Thyroid gland (tissue), 4 donors: ENCODE measurements at regions not wholly inside any gene's neighbourhood (a gene's known extent, or its start where the extent isn't known, plus 50 kb on each side); places are given as distances from the start of the nearest gene placed in this dataset.

ENCODE experiments used
- DNase-seq, 2 donors: peaks; one replicate each; pipeline ENCODE4 v3.0.0-alpha.2; 2019
- H3K27ac ChIP-seq, 3 donors: fragments of 200-600 bp; sonication (generic); 1 replicate in 2 of 3; 2 replicates in 1 of 3; pipeline ENCODE4 v1.5.1; 2016 to 2019; ENCODE audit warnings: mild to moderate bottlenecking in 1 of 3, moderate library complexity in 1 of 3
- H3K27me3 ChIP-seq: fragments of 200-600 bp; sonication (generic); one replicate; pipeline ENCODE4 v1.5.1; 2019
- H3K36me3 ChIP-seq, 2 donors: fragments of 200-600 bp; sonication (generic); one replicate each; pipeline ENCODE4 v1.5.1; 2016 to 2019
- H3K4me1 ChIP-seq, 2 donors: fragments of 200-600 bp; sonication (generic); one replicate each; pipeline ENCODE4 v1.5.1; 2017 to 2019
- H3K4me3 ChIP-seq, 3 donors: fragments of 200-600 bp; sonication (generic); replicated peaks in 1 of 3; 1 replicate in 2 of 3; 2 replicates in 1 of 3; pipeline ENCODE4 v1.5.1; 2016; ENCODE audit warnings: mild to moderate bottlenecking in 1 of 3
- H3K9me3 ChIP-seq: fragments of 200-600 bp; sonication (generic); one replicate; pipeline ENCODE4 v1.5.1; 2017
- POLR2A ChIP-seq, 2 donors: fragments of 450-650 bp; IDR thresholded peaks; one replicate each; pipeline ENCODE4 v1.6.1; 2017; ENCODE audit warnings: antibody characterized with exemption in 2 of 2, mild to moderate bottlenecking in 2 of 2, moderate library complexity in 1 of 2
- WGBS, 2 donors: methylation state at CpG; one replicate each; pipeline ENCODE4 v1.1.5; 2017; 5-methylcytosine and 5-hydroxymethylcytosine counted together
- intact Hi-C: fragments of 100-400 bp; cut with DNase I; formaldehyde crosslinking; loops from one replicate; pipeline ENCODE4 v1.15.1; 2023
- TF ChIP-seq, protein P1 (sequence below), 6 experiments: fragments of 200-600 bp in 3 of 6; fragments of 450-650 bp in 3 of 6; sonication (generic) in 3 of 6; IDR thresholded peaks; one replicate each; pipeline ENCODE4 v1.5.1; 2016 to 2019; ENCODE audit warnings: antibody characterized with exemption in 6 of 6, mild to moderate bottlenecking in 2 of 6, inconsistent platforms in 1 of 6, moderate library complexity in 1 of 6

DNA sequence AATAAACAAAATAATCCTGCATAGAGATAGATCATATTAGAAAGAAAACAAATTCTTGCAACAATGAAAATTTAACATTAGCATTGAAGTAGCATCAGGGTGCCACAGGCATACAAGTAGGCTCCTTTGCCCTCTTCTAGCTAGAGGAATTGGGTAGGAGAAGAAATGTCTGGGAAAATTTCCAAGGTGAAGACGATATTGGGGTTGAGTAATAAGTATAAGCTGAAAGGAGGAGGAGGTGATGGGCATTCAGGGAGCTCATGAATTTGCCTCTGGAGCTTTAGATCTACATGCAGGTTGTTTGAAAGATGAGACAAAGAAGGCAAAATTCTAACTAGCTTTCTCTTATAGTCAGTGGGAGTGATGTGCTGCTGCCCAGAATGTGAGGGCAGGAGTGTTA, 504.9 kb downstream of the CCDC85A start:
- no peaks in the 10 kb centered on the region for H3K4me1 ChIP-seq
- no peak overlapping the region for H3K4me3 ChIP-seq
- 38 to 41% methylated on average over 1 of the region's 1 CpG for WGBS, 2 donors
- TF ChIP-seq, protein P1, sequence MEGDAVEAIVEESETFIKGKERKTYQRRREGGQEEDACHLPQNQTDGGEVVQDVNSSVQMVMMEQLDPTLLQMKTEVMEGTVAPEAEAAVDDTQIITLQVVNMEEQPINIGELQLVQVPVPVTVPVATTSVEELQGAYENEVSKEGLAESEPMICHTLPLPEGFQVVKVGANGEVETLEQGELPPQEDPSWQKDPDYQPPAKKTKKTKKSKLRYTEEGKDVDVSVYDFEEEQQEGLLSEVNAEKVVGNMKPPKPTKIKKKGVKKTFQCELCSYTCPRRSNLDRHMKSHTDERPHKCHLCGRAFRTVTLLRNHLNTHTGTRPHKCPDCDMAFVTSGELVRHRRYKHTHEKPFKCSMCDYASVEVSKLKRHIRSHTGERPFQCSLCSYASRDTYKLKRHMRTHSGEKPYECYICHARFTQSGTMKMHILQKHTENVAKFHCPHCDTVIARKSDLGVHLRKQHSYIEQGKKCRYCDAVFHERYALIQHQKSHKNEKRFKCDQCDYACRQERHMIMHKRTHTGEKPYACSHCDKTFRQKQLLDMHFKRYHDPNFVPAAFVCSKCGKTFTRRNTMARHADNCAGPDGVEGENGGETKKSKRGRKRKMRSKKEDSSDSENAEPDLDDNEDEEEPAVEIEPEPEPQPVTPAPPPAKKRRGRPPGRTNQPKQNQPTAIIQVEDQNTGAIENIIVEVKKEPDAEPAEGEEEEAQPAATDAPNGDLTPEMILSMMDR (IDR thresholded peaks at IDR 0.05) = no peak
- no peak for TF ChIP-seq POLR2A (IDR thresholded peaks at IDR 0.05)
- H3K27me3 ChIP-seq = no peaks in the 10 kb centered on the region
- intact Hi-C loops = no loop called here
- H3K36me3 ChIP-seq = no peaks in the 10 kb centered on the region
- no peaks in the 10 kb centered on the region for H3K9me3 ChIP-seq
- no peak for DNase-seq
- H3K27ac ChIP-seq = no peak overlapping the region

GRCh38 chr2:56693501-56693900, 509.7 kb downstream of the CCDC85A start:
- H3K27me3 ChIP-seq = no peaks in the 10 kb centered on the region

DNA sequence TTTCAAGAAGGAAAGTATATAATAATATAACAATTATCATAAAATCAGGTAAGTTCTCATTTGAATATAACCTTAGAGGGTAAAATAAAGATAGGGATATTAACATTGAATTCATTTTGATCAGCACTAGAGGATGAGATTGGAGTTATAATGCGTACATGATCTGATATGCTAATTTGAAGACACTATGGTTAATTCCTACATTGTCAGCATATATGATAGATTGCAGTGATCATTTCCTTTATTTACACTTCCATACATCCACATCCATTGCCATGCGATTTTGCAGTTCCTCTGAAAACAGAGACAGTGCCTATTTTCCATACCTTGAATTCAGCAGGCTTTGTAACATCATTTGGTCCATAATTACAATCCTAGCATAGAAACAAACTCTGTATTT, 519.2 kb downstream of the CCDC85A start:
- no peaks in the 10 kb centered on the region for H3K27me3 ChIP-seq
- intact Hi-C loops = no loop called here
- WGBS, 2 donors = 86 to 93% methylated on average over 2 of the region's 2 CpGs

More at GRCh38 chr2:56693501-56693900, 509.7 kb downstream of the CCDC85A start:
- no peak for DNase-seq
- TF ChIP-seq POLR2A (IDR thresholded peaks at IDR 0.05) = no peak
- TF ChIP-seq, protein P1 (IDR thresholded peaks at IDR 0.05) = no peak
- no peaks in the 10 kb centered on the region for H3K9me3 ChIP-seq
- 81 to 83% methylated on average over 2 of the region's 2 CpGs for WGBS, 2 donors
- H3K4me3 ChIP-seq = no peak overlapping the region
- no peak overlapping the region for H3K27ac ChIP-seq
- no peaks in the 10 kb centered on the region for H3K36me3 ChIP-seq
- H3K4me1 ChIP-seq = peaks cover 0 to 4% of the 10 kb centered on the region in 2 donors
- intact Hi-C loops = no loop called here

DNA sequence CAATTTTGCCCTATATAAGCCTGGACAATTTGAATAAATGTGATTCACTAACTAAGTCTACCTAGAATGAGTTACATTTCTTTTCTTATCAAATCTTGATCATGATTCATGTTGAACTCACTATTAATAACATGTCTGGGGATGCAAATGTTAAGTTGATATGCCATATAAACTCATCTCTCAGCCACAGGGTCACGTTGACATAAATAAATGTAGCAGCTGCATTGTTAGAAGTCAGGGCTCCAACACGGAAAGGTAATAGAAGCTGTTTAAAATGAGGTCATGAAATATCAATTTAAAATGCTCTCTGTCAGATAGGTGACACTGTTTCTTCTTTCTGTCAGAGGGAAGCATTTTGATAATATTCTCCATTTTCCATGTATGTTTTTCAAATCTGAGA, 521.9 kb downstream of the CCDC85A start:
- Histone ChIP-seq H3K27ac (no peak overlapping the region), H3K9me3 (no peaks in the 10 kb centered on the region), H3K4me3 (no peak overlapping the region), H3K36me3 (no peaks in the 10 kb centered on the region), H3K27me3 (no peaks in the 10 kb centered on the region), H3K4me1 (peaks cover 0 to 5% of the 10 kb centered on the region in 2 donors)
- WGBS, 2 donors = 76 to 84% methylated on average over 2 of the region's 2 CpGs
- TF ChIP-seq, protein P1 (IDR thresholded peaks at IDR 0.05) = no peak
- no peak for TF ChIP-seq POLR2A (IDR thresholded peaks at IDR 0.05)
- DNase-seq = no peak
- intact Hi-C loops = no loop called here

More for the DNA sequence above, 519.2 kb downstream of the CCDC85A start:
- H3K4me3 ChIP-seq = no peak overlapping the region
- TF ChIP-seq, protein P1 (IDR thresholded peaks at IDR 0.05) = no peak
- TF ChIP-seq POLR2A (IDR thresholded peaks at IDR 0.05) = no peak
- H3K27ac ChIP-seq = no peak overlapping the region
- DNase-seq = no peak
- no peaks in the 10 kb centered on the region for H3K36me3 ChIP-seq
- H3K4me1 ChIP-seq = peaks cover 0 to 5% of the 10 kb centered on the region in 2 donors
- H3K9me3 ChIP-seq = no peaks in the 10 kb centered on the region

GRCh38 chr2:56707218-56707617, 523.4 kb downstream of the CCDC85A start:
- no peak for TF ChIP-seq POLR2A (IDR thresholded peaks at IDR 0.05)
- TF ChIP-seq, protein P1 (IDR thresholded peaks at IDR 0.05) = no peak
- H3K4me1 ChIP-seq = no peaks in the 10 kb centered on the region
- H3K27me3 ChIP-seq = no peaks in the 10 kb centered on the region
- H3K4me3 ChIP-seq = no peak overlapping the region
- no peaks in the 10 kb centered on the region for H3K36me3 ChIP-seq
- intact Hi-C loops = no loop called here
- H3K27ac ChIP-seq = no peak overlapping the region
- WGBS, 2 donors = 83 to 86% methylated on average over 3 of the region's 3 CpGs
- no peak for DNase-seq
- H3K9me3 ChIP-seq = no peaks in the 10 kb centered on the region
